HG03064 (cell line): ENCODE measurements at regions not wholly inside any gene's neighbourhood (a gene's known extent, or its start where the extent isn't known, plus 50 kb on each side); places are given as distances from the start of the nearest gene placed in this dataset.
A peak's percentile ranks its signal among the peaks of the same experiment; 100 is the strongest.

ENCODE experiments used
- ATAC-seq: cut with Tn5 transposase; IDR thresholded peaks from one replicate; pipeline ENCODE4 v1.9.1; 2021; ENCODE audit warnings: low read depth; ENCODE audit not compliant: unreplicated experiment

DNA sequence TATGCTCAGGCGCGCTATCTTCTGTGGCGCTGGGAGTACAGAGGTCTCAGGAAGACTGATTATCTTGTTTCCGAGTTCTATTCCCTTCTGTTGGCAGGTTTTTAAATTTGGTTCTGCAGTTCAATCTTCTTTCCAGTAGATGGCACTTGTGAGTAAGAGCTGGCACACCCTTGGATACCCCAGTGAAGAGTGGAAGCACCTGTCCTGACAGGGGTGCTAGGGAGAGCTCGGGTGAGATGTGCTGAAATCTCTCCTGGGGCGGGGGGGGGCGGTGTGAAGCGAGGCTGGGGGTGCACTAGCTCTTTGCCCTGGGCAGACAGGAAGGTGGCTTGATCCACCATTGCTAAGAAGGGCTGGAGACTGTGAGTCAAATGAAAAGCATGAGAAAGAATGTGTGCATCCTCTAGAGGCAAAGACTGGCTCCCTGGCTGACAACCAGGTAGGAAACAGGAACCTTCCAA, 679.9 kb upstream of the CCDC179 start:
- peak; percentile 95 for ATAC-seq

GRCh38 chr11:23542189-23542588, 681.9 kb upstream of the CCDC179 start:
- ATAC-seq, result no peak

GRCh38 chr11:23542816-23543215, 682.5 kb upstream of the CCDC179 start:
- no peak for ATAC-seq

DNA sequence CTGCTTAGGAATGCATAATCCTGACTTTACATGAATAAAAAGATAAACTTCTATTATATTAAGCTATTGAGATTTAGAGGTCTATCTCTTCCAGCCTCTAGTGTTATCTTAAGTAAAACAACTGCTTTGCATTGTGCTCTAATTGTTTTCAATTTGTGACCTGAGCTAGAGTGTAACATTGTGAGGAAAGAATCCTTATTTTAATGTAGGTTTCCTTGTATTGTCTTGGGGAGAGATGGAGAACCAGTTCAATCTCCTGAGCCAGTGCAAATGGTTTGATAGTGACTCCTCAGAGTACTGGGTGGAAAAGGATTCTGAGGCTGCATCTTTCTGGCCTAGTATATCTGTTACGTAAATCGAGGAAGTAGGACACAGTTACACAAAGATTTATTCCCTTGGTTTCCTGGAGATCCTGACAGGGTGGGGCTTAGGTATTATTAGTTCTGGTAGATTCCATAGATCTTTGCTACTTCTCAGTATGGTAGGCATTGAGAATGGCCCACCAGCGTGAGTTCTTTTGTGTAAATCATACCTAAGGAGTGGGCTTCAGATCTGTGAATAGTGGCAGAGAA, 683.5 kb upstream of the CCDC179 start:
- ATAC-seq, result no peak

DNA sequence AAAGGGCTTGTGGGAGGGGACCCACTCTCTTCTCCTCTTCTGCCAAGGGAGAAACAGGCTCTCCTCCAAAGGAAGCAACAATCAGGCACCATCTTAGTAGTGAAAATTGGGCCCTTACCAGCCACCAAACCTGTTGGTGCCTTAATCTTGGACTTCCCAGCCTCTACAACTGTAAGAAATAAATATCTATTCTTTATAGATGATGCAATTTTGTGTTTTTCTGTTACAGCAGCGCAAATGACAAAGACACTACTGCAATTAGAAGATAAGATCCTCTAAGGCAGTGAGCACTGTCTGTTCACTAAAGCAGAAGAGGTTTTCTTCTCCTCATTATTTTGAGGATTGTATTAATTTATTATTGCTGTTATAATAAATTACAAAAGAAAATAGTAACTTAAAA, 691.4 kb upstream of the CCDC179 start:
- no peak for ATAC-seq

DNA sequence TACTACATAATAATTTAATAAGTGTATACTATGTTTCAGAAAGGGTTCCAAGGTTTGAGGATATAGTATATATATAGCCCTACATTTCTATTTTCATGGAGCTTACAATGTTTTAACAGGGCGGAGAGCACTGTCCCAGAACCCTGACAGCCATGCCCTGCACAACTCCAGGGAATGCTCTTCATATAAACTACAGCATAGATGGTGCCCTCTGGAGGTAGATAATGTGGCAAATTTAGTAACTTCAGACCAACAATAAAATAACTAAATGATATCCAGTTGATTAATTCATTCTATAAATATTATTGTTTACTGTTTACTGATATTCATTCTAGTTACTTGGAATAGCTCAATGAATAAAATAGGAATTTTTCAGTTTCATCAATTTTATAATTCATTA, 693.7 kb upstream of the CCDC179 start:
- no peak for ATAC-seq

GRCh38 chr11:23555085-23555484, 694.8 kb upstream of the CCDC179 start:
- no peak for ATAC-seq

DNA sequence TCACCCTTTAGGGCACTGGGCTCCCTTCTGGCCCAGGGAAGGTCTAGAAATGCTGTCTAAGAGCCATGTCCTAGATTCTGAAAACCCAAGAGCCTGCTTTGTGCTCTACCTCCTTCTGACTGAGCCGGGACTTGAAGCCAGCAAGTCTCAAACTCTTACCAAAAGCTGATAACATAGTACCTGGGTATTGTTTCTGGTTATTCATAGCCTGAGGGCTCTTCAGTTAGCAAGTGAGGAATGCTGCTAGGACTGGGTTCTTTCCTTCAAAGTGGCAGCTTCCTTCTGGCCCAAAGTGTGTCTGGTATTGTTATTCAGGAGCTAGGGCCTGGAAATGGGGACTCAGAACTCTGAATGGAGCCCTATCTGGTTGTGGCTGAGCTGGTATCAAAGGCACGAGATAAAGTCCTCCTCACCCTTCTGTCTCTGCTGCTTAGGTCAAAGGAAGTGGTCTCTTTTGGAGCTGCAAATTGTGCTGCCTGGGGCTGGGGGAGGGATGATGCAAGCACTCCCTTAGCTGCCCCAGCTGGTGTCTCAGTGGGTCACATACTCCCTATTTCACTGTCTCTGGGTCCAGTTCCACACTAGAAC, 696.0 kb upstream of the CCDC179 start:
- ATAC-seq, result no peak

- ATAC-seq, result no peak
These were observed 703.3 kb upstream of the CCDC179 start for GRCh38 chr11:23563591-23563990.

- no peak for ATAC-seq
These were observed 704.1 kb upstream of the CCDC179 start for GRCh38 chr11:23564370-23564769.

DNA sequence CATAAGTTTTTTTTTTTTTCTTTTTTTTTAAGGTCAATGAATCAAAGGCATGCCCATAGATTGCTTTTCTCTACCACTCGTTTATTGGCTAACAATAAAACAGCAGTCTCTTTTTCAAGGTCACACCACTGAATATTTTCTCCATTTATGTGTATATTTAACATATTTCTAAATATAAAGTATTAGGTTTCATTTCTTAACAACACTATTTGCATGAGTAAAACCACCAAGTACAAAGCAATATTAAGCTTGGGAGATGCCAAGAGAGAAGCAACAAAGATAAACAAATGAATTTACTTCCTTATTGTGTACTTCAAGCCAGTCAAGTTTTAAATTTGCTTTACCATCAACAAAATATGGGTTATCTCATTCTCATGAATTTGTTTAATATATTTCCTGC, 708.9 kb upstream of the CCDC179 start:
- ATAC-seq, result no peak

DNA sequence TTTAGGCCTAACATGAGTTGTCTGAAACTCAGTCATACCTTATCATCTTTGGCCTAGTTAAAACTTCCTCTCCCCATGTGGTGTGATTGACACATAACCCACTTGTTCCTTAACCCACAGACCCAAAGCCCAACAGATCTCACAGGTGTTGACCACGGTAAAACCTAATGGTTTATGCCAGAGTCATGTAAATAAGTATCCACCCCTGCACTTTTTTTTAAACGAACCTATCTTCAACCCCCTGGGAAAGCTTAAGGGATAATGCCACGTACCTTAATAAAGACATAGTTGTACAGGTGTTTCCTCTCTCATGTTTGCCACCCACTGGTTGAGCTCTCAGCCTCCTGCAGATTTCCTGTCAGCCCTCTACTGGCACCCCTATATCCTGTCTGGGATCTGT, 709.3 kb upstream of the CCDC179 start:
- no peak for ATAC-seq

GRCh38 chr11:23570828-23571227, 710.6 kb upstream of the CCDC179 start:
- ATAC-seq, result no peak

DNA sequence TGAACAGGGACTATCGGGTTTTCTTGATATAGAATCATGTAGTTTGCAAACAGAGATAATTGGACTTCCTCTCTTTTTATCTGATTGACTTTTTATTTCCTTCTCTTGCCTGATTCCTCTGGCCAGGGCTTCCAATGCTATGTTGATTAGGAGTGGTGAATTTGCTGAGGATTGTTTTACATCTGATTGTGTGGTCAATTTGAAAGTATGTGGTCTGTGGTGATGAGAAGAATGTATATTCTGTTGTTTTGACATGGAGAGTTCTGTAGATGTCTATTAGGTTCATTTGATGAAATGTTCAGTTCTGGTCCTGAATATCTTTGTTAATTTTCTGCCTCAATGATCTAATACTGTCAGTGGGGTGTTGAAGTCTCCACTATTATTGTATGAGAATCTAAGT, 713.2 kb upstream of the CCDC179 start:
- no peak for ATAC-seq

- ATAC-seq, result no peak
These were observed 713.9 kb upstream of the CCDC179 start for GRCh38 chr11:23574149-23574548.

DNA sequence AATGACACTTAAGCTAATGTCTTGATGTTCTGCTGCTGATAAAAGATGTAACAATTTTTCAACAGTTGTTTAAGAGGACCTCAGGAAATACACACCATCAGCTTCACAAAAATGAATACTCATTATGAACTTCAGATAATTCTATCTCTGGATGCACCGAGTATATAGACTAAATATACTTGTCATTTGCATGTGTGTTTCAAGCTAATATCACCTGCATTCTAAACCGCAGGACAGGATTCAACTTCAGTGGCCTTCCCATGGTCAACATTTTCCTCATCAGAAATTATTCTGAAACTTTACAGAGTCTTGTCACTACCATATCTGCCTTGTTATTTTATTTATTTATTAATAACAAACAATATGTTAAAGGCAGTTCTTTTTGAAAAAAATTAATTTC, 717.0 kb upstream of the CCDC179 start:
- no peak for ATAC-seq

GRCh38 chr11:23585416-23586104, 725.3 kb upstream of the CCDC179 start:
- ATAC-seq, result no peak

- no peak for ATAC-seq
These were observed 725.9 kb upstream of the CCDC179 start for GRCh38 chr11:23586173-23586572.

DNA sequence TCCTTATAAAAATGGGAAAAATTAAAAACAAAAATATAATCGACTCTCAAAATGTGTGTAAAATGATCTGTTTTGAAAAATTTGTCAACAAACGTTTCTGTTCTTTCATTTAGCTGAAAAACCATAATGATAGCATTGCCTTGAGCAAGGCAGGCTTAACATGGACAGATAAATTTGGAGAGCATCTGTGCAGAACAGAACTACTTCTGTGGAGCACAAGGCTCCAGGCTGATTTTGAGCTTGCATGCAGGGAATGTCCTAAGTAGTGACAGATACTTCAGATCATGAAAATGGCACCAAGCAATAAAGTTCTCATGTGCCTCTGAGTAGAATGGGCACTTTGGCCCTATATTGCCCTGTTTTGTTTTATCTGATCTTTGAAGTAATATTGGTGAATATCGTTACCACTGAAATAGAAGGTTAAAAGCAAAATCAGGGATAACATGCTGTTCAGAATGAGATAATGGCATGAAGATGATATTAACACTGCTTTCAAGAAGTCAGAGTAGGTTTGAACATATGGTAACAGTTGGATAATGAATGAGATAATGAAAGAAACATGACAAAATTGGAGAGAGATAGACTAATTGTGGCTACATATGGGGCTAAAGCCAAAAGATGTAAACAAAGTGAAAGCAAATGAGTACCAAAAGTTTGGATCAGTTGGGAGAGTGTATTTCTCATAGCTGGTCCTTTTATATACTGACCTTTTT, 730.5 kb upstream of the CCDC179 start:
- no peak for ATAC-seq

DNA sequence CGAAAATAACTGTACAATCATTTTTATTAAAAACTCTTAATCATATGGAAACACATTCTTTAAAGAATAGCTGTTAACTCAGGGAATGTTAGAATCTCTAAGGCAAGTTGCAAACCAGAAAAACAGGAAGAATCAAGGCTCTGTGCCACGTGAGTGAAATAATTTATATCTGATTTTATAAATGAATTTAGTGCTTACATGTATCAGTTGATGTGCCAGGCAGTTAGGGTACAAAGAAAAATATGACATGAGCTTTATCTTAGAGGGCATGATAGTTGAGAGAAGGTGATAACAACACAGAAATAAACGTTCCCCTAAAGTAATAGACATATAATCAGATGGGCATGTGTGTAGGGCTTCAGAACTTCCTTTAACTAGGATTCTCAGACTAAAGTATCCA, 734.5 kb upstream of the CCDC179 start:
- no peak for ATAC-seq

DNA sequence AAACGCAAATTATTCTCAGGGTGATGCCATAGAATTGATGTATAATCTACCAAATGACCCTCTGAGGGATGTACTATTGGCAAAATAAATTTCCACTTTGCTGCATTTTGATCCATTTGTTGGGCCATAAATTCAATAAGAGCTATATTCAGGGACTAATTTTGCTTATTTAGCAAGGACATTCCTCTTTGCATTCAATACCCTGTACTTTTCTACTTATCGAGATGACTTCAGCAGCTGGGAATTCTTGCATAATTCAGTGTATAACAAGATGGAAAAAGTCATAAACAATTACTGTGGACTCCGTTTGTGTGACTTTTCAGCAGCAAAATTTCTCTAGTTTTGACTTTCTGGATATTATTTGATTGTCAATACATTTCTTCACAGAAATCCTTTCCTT, 744.7 kb upstream of the CCDC179 start:
- no peak for ATAC-seq

- no peak for ATAC-seq
These were observed 745.9 kb upstream of the CCDC179 start for GRCh38 chr11:23606191-23606590.
